ENCODE measurements at regions not wholly inside any gene's neighbourhood (a gene's known extent, or its start where the extent isn't known, plus 50 kb on each side); places are given as distances from the start of the nearest gene placed in this dataset.
A peak's percentile ranks its signal among the peaks of the same experiment; 100 is the strongest.

- DNase-seq (ENCODE audit: low read depth in 2 of 2), result no peak
Measured at GRCh38 chr7:155973451-155973997, 161.3 kb upstream of the SHH start.

GRCh38 chr7:155972651-155973390 lies 160.6 kb upstream of the SHH start:
- no peak for DNase-seq (ENCODE audit: low read depth in 2 of 2)

GRCh38 chr7:155972247-155972646 lies 160.0 kb upstream of the SHH start:
- no peak for DNase-seq (ENCODE audit: low read depth in 2 of 2)

GRCh38 chr7:155971180-155971770 lies 159.0 kb upstream of the SHH start:
- DNase-seq (ENCODE audit: low read depth in 2 of 2), result no peak

- no peak for DNase-seq (ENCODE audit: low read depth in 2 of 2)
Measured at GRCh38 chr7:155969192-155969929, 157.1 kb upstream of the SHH start.

- peak in 1 of 2 donors; percentile 10 for DNase-seq (ENCODE audit: low read depth in 2 of 2)
Measured at GRCh38 chr7:155965010-155965409, 152.7 kb upstream of the SHH start.

- no peak for DNase-seq (ENCODE audit: low read depth in 2 of 2)
Measured at GRCh38 chr7:155964543-155964942, 152.3 kb upstream of the SHH start.

GRCh38 chr7:155963771-155964195 lies 151.5 kb upstream of the SHH start:
- DNase-seq (ENCODE audit: low read depth in 2 of 2), result no peak

GRCh38 chr7:155963356-155963755 lies 151.1 kb upstream of the SHH start:
- DNase-seq (ENCODE audit: low read depth in 2 of 2), result no peak

- DNase-seq (ENCODE audit: low read depth in 2 of 2), result no peak
Measured at GRCh38 chr7:155962968-155963300, 150.7 kb upstream of the SHH start.

- DNase-seq (ENCODE audit: low read depth in 2 of 2), result peak; percentile 17 to 38
Measured at GRCh38 chr7:155962191-155962967, 150.1 kb upstream of the SHH start.

GRCh38 chr7:155961241-155962190 lies 149.3 kb upstream of the SHH start:
- DNase-seq (ENCODE audit: low read depth in 2 of 2), result peak; percentile 19 to 20

- DNase-seq (ENCODE audit: low read depth in 2 of 2), result no peak
Measured at GRCh38 chr7:155959894-155960293, 147.6 kb upstream of the SHH start.

GRCh38 chr7:155956977-155957376 lies 144.7 kb upstream of the SHH start:
- DNase-seq (ENCODE audit: low read depth in 2 of 2), result no peak

GRCh38 chr7:155955367-155955635 lies 143.0 kb upstream of the SHH start:
- no peak for DNase-seq (ENCODE audit: low read depth in 2 of 2)

- no peak for DNase-seq (ENCODE audit: low read depth in 2 of 2)
Measured at GRCh38 chr7:155954550-155955366, 142.5 kb upstream of the SHH start.

GRCh38 chr7:155953781-155954549 lies 141.7 kb upstream of the SHH start:
- DNase-seq (ENCODE audit: low read depth in 2 of 2), result no peak

GRCh38 chr7:155953501-155953778 lies 141.2 kb upstream of the SHH start:
- DNase-seq (ENCODE audit: low read depth in 2 of 2), result no peak

- no peak for DNase-seq (ENCODE audit: low read depth in 2 of 2)
Measured at GRCh38 chr7:155951554-155952158, 139.4 kb upstream of the SHH start.

All from stimulated activated CD4-positive, alpha-beta T cell treated with anti-CD3 and anti-CD28 coated beads, Interleukin-4, amount 100 ng/mL, for 48 hours (primary cell).